ENCODE measurements at regions not wholly inside any gene's neighbourhood (a gene's known extent, or its start where the extent isn't known, plus 50 kb on each side); places are given as distances from the start of the nearest gene placed in this dataset.

DNA sequence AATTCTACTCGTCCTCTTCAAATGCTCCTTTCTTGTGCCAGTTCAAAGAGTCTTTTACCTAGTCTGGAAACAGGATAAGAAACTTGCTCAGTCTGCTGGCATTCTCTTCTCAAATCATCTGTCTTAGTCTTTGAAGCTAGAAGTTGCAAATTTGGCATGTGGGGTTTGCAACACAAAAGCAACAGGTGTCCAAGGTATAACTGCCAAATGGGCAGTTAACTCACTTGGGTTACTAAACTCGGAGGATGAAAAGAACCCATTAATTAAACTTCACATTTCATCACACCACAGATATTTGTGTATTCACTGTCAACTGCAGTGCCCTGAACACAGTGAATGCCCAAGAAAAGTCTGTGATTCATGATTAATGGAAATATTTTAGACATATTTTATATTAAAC is 108.0 kb upstream of the TARS1 start:
- Histone ChIP-seq H3K27me3 (no peaks in the 10 kb centered on the region), H3K4me1 (no peaks in the 10 kb centered on the region), H3K4me3 (no peak overlapping the region), H3K9me3 (no peaks in the 10 kb centered on the region), H3K9ac (ENCODE audit: low read depth in 2 of 2, low read length in 2 of 2) (no peak overlapping the region), H3K27ac (no peak overlapping the region), H3K36me3 (no peaks in the 10 kb centered on the region)
- DNase-seq: no peak
- TF ChIP-seq, protein P1, sequence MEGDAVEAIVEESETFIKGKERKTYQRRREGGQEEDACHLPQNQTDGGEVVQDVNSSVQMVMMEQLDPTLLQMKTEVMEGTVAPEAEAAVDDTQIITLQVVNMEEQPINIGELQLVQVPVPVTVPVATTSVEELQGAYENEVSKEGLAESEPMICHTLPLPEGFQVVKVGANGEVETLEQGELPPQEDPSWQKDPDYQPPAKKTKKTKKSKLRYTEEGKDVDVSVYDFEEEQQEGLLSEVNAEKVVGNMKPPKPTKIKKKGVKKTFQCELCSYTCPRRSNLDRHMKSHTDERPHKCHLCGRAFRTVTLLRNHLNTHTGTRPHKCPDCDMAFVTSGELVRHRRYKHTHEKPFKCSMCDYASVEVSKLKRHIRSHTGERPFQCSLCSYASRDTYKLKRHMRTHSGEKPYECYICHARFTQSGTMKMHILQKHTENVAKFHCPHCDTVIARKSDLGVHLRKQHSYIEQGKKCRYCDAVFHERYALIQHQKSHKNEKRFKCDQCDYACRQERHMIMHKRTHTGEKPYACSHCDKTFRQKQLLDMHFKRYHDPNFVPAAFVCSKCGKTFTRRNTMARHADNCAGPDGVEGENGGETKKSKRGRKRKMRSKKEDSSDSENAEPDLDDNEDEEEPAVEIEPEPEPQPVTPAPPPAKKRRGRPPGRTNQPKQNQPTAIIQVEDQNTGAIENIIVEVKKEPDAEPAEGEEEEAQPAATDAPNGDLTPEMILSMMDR (IDR thresholded peaks at IDR 0.05): no peak
- intact Hi-C loops (cut with DNase I): no loop called here

DNA sequence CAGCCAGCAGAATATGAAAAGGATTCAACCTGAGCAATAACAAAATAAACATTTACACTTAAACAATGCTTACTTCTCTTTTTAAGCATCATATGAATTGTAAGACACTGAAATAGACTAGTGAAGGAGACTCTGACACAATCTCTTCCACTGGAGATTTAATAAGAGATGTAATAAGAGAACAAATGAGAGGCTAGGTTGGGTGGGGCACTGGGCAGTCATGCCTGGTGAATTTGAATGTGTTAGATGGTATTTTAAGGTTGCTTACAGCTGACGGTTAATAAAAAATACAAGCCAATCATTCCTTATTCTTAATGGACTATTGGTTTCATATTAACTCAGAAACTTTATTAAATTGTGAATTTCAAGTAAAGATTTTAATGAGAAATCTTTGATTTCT is 105.9 kb upstream of the TARS1 start:
- Histone ChIP-seq H3K4me1 (no peaks in the 10 kb centered on the region), H3K4me3 (no peak overlapping the region), H3K9ac (ENCODE audit: low read depth in 2 of 2, low read length in 2 of 2) (no peak overlapping the region), H3K27me3 (no peaks in the 10 kb centered on the region), H3K9me3 (no peaks in the 10 kb centered on the region), H3K27ac (no peak overlapping the region), H3K36me3 (no peaks in the 10 kb centered on the region)
- TF ChIP-seq, protein P1 (IDR thresholded peaks at IDR 0.05): no peak
- intact Hi-C loops (cut with DNase I): no loop called here
- DNase-seq: no peak

DNA sequence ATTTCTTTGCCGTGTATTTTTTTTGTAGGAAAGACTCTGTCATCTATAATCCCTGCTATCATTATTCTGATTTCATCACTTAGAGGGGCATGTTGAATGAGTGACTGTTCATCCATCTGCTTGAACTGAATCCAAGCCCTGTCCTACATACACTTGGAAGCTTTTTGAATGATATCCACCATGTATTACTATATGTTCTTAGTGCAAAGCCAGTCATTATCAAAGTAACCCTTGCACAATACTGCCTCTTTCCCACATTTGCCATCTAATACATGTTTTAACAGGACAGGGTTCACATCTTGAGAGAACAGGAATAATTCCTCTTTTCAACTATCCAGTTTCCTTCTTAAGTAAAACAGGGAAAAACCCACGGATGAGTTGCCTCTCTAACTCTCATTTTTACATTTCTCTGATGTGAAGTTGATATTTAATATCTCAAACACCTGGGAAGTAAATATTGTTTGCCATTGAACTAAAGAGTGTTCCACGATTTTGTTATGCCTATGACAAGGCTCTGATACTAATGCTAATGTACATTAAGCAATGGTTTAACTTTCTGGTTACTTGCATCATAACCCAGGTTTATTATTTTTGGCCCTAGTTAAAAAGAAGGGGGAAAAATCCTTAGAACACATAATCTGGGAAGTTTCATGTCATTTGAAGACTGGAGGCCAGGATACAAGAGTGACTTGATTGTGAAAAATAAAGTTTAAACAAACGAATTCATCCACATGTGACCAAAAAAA is 103.7 kb upstream of the TARS1 start:
- Histone ChIP-seq H3K9ac (ENCODE audit: low read depth in 2 of 2, low read length in 2 of 2) (no peak overlapping the region), H3K9me3 (no peaks in the 10 kb centered on the region), H3K4me1 (no peaks in the 10 kb centered on the region), H3K27ac (no peak overlapping the region), H3K4me3 (no peak overlapping the region), H3K36me3 (no peaks in the 10 kb centered on the region), H3K27me3 (no peaks in the 10 kb centered on the region)
- TF ChIP-seq, protein P1 (IDR thresholded peaks at IDR 0.05): no peak
- intact Hi-C loops (cut with DNase I): no loop called here
- no peak for DNase-seq

DNA sequence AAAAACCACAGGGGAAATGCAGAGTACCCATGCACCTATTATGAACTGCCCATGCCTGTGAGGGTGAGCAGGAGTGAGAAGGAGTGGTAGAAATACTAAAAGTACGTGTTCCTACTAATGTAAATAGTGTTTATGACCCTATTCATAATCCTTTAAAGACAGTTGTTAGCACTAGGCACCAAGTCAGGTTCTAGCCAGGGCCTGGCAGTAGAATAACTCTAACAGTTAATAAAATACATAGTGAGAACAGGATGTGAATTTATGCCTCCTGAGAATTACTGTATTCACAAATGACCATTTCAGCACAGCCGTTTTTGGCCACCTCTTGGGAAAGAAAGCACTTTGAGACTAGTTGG is 103.2 kb upstream of the TARS1 start:
- Histone ChIP-seq H3K4me3 (no peak overlapping the region), H3K4me1 (no peaks in the 10 kb centered on the region), H3K27ac (peak overlapping the region; percentile 19), H3K9me3 (no peaks in the 10 kb centered on the region), H3K27me3 (no peaks in the 10 kb centered on the region), H3K36me3 (no peaks in the 10 kb centered on the region), H3K9ac (ENCODE audit: low read depth in 2 of 2, low read length in 2 of 2) (no peak overlapping the region)
- no peak for DNase-seq
- intact Hi-C loops (cut with DNase I): no loop called here
- TF ChIP-seq, protein P1 (IDR thresholded peaks at IDR 0.05): no peak

DNA sequence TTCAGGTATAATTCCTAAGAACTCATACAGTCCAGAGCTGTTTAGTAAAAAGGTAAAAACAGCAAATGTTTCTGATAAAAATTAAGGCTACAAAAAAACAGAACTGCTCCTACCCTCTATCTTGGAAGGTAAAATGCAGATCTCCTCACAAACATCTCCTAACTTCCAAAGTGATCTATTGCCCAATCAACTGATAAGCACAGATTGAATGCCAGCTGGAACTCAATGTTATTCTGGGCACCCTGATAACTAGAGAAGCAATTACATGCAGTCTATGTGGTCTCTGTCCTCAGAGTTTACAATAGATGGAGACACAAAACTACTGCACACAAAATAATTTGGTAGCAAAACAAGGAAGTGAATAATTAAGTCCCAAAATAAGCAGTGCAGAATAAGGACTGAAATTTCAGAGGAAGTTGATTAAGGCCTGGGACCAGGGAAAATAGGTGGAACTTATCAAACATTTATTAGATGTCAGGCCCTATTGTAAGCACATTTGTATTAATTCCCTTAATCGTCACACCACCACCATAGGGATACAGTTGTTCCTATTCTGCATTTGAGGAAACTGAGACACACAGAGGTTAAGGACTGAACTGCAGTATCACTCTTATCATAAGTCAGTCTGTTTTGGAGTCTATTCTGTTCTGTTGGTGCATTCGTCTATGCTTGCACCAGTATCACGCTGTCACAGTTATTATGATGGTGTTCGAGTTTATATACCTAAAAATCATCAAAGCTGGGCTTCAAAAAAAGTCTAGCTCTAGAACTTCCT is 102.2 kb upstream of the TARS1 start:
- H3K9ac ChIP-seq (ENCODE audit: low read depth in 2 of 2, low read length in 2 of 2): no peak overlapping the region
- TF ChIP-seq, protein P1 (IDR thresholded peaks at IDR 0.05): no peak
- H3K27ac ChIP-seq: no peak overlapping the region
- H3K9me3 ChIP-seq: no peaks in the 10 kb centered on the region
- H3K4me1 ChIP-seq: no peaks in the 10 kb centered on the region
- H3K4me3 ChIP-seq: no peak overlapping the region
- no peaks in the 10 kb centered on the region for H3K36me3 ChIP-seq
- DNase-seq: no peak
- no peaks in the 10 kb centered on the region for H3K27me3 ChIP-seq
- intact Hi-C loops (cut with DNase I): no loop called here

All from colonic mucosa (tissue), 4 donors.